Omental fat pad (tissue), 3 donors: ENCODE measurements at regions not wholly inside any gene's neighbourhood (a gene's known extent, or its start where the extent isn't known, plus 50 kb on each side); places are given as distances from the start of the nearest gene placed in this dataset.

Experiments
- ATAC-seq: fragments of 150-250 bp; one replicate; pipeline ENCODE4 v1.9.1; 2016; ENCODE audit warnings: mild to moderate bottlenecking, moderate library complexity; ENCODE audit not compliant: low FRiP score
- DNase-seq: peaks from one replicate; pipeline ENCODE4 v3.0.0-alpha.2; 2019; ENCODE audit warnings: low spot score
- CTCF ChIP-seq, 3 donors: fragments of 450-650 bp; IDR thresholded peaks; one replicate each; pipeline ENCODE4 v1.5.1; 2016 to 2017; ENCODE audit warnings: antibody characterized with exemption in 3 of 3, mild to moderate bottlenecking in 3 of 3, moderate library complexity in 2 of 3

GRCh38 chr9:109966643-109967368 lies 186.8 kb downstream of the PALM2AKAP2 start:
- TF ChIP-seq CTCF (IDR thresholded peaks at IDR 0.05): no peak
- ATAC-seq: no peak
- DNase-seq: no peak

- no peak for DNase-seq
- no peak for ATAC-seq
- no peak for TF ChIP-seq CTCF (IDR thresholded peaks at IDR 0.05)
Measured at GRCh38 chr9:109967651-109968642, 187.9 kb downstream of the PALM2AKAP2 start.

GRCh38 chr9:109969011-109969410 lies 189.0 kb downstream of the PALM2AKAP2 start:
- no peak for DNase-seq
- ATAC-seq: peak; percentile 34
- no peak for TF ChIP-seq CTCF (IDR thresholded peaks at IDR 0.05)

GRCh38 chr9:109969573-109970237 lies 189.7 kb downstream of the PALM2AKAP2 start:
- DNase-seq (no peak), ATAC-seq (peak; percentile 31)
- no peak for TF ChIP-seq CTCF (IDR thresholded peaks at IDR 0.05)

GRCh38 chr9:109971226-109971625 lies 191.2 kb downstream of the PALM2AKAP2 start:
- ATAC-seq: no peak
- TF ChIP-seq CTCF (IDR thresholded peaks at IDR 0.05): no peak
- DNase-seq: no peak

GRCh38 chr9:109972026-109972882 lies 192.3 kb downstream of the PALM2AKAP2 start:
- TF ChIP-seq CTCF (IDR thresholded peaks at IDR 0.05): no peak
- DNase-seq: no peak
- peak; percentile 26 for ATAC-seq
